HG02571 (cell line): ENCODE measurements at regions not wholly inside any gene's neighbourhood (a gene's known extent, or its start where the extent isn't known, plus 50 kb on each side); places are given as distances from the start of the nearest gene placed in this dataset.
"Not testable (repeated sequence)": the region's sequence is repeated elsewhere in the genome, so short reads cannot be mapped to it uniquely, and the experiment has no call there.

Source experiments
- ATAC-seq: cut with Tn5 transposase; IDR thresholded peaks from one replicate; pipeline ENCODE4 v1.9.1; 2021; ENCODE audit warnings: mild to moderate bottlenecking, moderate library complexity; ENCODE audit not compliant: unreplicated experiment

DNA sequence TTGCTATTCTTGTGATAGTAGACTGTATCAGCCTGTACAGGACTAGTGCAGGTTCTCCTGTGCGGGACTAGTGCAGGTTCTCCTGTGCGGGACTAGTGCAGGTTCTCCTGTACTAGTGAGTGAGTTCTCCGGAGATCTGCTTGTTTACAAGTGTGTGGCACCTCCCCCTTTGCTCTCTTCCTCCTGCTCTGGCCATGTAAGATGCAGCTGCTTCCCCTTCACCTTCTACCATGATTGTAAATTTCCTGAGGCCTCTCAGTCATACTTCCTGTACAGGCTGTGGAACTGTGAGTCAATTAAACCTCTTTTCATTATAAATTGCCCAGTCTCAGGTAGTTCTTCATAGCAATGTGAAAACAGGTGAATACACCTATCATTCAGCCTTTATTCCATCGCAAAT is 289.6 kb downstream of the TEX29 start:
- ATAC-seq = no peak

GRCh38 chr13:111610879-111611278 is 290.4 kb downstream of the TEX29 start:
- ATAC-seq = no peak

GRCh38 chr13:111611651-111612050 is 291.2 kb downstream of the TEX29 start:
- ATAC-seq = no peak

GRCh38 chr13:111612886-111613285 is 292.4 kb downstream of the TEX29 start:
- ATAC-seq = no peak

GRCh38 chr13:111614009-111614408 is 293.6 kb downstream of the TEX29 start:
- no peak for ATAC-seq

- ATAC-seq = no peak
Measured at GRCh38 chr13:111614613-111615012, 294.2 kb downstream of the TEX29 start.

GRCh38 chr13:111616203-111616602 is 295.8 kb downstream of the TEX29 start:
- ATAC-seq = no peak

DNA sequence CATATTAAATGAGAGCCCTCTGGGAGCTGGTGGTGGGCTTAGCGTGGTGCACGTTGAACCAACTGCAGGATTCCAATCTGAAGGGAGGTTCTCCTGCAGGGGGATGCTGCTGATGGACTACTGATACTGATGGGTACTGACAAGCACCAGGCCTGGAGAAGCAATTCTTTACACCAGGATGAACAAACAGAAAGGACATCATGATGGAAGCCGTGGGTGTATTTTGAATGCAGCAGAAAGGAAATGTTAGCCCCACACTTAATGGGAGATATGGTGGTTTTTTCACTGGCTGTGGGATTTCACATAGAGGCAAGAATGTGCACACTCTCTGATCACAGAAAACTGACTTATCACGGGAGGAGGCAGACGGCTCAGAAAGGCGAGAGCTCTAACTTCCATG is 299.7 kb downstream of the TEX29 start:
- no peak for ATAC-seq

DNA sequence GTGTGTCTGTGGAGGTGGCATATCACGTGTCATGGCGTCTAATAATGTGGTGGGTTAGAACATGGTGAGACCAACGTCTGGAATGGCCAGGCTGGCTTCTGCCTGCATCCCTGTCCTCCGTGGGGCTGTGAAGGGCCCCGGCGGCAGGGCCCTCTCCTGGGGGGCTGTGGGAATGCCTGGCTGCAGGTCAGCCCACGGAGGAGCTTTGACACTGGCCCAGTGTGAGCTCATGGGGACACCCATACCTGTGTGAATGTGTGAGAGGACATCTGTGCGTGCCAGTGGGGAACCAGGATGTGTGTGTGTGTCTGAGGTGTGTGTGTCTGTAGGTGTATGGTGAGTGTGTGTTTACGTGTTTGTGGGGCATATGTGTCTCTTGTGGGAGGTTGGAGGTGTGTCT is 300.1 kb downstream of the TEX29 start:
- ATAC-seq = no peak

GRCh38 chr13:111621164-111621563 is 300.7 kb downstream of the TEX29 start:
- no peak for ATAC-seq

DNA sequence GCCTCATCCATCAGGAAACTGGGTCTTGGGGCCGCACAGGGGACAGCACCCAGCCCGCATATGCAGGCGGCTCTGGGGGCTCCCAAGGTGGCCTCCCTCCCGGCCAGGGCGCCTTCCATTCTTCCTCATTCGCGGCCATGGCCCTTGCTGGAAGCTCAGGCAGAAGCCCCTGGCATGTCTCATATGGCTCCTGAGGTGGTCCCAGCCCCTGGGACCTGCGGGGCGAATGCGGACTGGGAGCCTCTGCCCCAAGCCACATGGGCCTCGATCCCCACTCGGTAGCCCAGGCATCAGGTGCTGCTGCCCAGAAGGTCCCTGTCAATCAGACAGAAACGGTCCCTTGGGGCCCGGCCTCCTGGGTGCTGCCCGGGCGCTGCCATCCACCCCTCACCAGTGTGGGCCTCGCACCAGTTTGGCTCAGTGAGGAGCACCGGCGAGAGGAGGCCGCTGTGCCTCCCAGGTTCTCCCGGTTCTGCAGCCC is 301.6 kb downstream of the TEX29 start:
- no peak for ATAC-seq

DNA sequence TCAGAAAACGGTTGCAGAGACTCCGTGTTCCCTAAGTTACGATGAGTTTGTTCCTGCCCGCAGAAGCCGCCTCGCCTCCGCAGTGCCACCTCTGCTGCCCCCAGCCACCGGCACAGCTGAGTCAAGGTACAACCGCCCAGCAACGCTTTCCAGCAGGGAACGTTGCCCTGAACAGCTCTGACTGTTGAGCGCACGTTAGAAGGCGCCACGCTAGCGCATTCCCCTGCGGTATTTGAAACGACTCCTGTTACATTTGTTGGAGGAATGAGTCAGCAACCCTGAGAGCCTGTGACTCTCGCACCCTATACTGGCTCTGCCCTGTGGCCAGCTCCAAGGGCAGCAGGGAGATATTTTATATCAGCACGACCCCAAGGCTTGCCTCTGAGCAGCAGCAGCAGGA is 302.8 kb downstream of the TEX29 start:
- no peak for ATAC-seq

DNA sequence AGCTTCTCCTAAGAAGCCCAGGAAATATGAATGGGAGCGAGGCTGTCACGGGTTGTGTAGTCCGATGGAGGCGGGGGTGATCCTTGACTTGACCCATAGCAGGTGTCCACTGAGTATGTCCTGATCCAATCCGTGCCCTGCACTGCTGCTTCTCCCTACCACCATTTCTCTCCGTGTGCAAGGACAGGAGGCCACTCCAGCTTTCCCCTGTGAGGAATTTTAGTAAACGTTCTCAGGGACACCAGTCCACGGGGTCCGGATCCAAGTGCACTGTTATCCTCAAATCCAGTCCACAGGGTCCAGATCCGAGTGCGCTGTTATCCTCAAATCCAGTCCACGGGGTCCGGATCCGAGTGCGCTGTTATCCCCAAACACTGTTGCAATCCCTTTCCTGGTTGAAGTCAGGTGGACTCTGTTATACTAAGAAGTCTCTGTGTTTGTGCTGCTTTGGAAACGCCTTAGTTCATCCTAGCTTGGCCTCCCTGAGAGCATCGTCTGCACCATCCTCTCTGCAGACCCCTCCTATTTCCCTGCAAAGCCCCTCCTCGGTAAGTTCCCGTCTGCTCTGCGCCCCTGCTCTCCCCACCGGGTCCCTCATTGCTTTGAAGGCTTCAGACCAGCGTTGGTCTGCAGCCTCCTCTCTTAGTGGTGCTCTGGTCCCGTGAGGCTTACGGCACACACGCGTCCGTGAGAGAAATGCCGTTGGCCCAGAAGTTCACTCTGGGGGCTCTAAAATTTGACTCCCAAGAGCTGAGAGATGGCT is 303.5 kb downstream of the TEX29 start:
- ATAC-seq = no peak

DNA sequence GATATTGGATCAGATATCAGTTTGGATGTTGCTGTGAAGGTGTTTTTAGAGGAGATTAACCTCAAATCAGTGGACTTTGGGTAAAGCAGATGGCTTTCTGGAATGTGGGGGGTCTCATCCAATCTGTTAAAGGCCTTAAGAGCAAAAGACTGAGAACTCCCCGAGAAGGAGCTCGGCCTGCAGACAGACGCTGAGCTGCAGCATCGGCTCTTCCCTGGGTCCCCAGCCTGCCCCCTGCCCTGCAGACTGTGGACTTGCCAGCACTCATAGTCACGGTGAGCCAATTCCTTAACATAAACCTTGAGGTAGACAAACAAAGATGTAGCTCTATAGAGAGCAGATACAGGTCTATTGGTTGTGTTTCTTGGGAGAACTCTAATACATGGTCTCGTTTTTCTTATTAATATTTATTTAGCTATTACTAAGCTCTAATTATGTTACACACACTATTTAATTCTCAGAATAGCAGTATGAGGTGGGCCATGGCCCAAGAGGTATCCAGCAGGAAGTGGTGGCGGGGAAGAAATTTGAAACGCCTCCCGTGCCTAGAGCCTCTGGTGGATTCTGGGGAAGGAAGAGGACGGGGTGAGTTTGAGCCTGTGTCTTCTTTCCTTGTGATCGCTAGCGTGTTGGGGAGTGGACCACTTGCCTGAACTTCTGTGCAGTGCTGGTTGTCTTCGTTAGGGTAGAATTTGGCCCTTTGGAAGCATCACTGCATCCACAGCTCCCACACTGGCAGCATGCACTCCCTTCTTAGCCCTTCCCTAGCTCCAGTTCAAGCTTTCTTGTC is 305.3 kb downstream of the TEX29 start:
- no peak for ATAC-seq

DNA sequence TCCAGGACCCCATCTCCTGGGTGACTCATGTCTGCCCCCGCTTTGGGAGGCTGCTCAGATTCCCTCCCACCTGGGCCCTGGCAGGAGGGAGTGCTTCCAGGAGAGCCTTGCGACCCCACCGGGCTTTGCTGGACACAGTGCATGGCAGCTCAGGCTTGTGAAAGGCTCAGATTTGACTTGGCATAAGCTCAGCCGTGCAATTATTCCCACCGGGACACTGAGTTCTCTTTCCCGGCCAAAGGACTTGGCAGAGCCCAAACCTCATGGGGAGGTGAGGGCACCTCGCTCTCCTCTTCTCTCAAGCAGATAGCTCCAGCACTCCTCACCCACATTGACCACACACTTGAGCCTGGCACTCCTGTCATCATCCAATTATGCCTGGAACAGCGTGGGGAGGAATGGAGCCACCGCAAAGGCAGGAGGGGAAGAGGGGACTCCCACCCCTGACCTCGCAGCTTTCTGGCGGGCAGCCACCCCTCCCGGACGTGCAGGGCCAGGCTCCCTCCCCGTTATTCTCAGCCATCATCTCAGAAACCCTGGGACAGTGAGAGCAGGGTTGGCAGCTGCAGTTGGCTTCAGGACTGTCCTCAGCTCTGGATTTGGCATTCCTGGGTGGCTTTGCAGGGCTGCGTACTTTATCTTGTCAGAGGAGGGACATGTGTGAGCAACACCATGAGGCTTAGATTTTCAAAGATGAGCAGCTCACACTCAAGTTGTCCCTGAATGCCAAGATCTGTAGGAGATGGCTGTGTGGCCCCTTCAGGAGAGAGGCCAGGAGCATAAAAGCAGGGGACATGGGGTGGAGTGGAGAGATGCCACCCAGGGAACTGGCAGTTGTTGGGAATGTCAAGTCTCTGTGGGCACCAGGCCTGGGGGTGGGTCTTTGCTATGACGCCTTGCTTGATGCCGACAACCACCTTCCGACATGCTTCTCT is 306.2 kb downstream of the TEX29 start:
- no peak for ATAC-seq

- no peak for ATAC-seq
Measured at GRCh38 chr13:111627596-111627995, 307.2 kb downstream of the TEX29 start.

DNA sequence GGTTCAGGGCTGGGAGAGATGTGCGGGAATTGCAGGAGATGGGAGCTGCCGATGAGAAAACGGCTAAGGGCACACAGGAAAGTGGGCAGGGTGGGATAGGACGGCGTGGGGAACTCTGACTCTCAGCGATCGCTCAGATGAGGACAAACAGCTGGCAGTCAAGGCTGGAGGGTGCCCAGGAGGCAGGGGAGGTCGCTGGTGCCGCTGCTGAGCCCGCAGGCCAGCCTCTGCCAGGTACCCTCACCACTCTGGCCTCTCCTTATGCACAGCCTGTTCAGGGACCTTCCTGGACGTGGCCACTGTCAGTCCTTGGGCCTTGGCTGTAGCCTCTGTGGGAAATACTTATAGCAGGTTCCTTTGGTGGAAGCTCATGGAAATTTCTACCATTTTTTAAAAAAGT is 308.6 kb downstream of the TEX29 start:
- ATAC-seq = no peak

DNA sequence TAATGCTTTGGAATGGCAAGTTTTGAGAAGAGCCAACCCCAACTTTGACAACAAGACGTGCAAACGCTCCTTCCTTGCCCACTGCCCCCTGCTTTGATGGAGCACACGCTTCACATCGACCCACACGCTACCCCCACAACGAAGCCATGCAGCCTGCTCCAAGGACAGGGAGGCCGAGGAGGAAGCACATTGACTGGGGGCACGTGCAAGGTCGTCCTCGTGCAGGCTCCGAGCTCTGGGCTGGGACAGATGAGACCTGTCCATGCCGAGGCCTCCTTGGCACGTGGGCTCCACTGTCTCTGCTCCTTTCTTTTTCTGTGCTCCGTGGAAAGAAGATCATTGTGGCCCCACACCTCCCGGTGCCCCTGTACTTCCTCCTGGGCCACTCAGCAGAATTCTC is 309.0 kb downstream of the TEX29 start:
- no peak for ATAC-seq

GRCh38 chr13:111629926-111630325 is 309.5 kb downstream of the TEX29 start:
- no peak for ATAC-seq

DNA sequence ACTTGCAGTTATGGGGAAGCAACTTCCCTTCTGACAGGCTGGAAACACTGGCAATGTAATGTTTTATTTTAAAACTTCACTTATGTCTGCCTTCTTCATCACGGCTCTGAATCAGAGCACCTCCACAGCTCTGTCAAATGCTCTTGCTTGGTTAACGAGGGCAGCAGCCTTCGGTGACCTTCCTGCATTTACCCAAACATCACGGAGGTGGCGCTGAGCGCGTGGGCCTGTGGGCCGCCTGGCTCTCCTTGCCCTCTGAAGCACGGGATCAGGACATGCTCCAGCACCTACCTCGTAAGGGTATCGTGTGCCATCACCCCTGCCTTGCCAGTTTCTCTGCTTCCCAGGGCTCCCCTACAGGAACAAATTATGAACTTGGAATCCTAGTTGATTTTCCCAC is 310.0 kb downstream of the TEX29 start:
- no peak for ATAC-seq

GRCh38 chr13:111631271-111631670 is 310.8 kb downstream of the TEX29 start:
- ATAC-seq = not testable (repeated sequence)
